22Rv1 (cell line): ENCODE measurements at regions not wholly inside any gene's neighbourhood (a gene's known extent, or its start where the extent isn't known, plus 50 kb on each side); places are given as distances from the start of the nearest gene placed in this dataset.

Source experiments
- H3K27ac ChIP-seq: fragments of 450-650 bp; 2 replicates; pipeline ENCODE4 v1.5.1; 2017
- CTCF ChIP-seq: fragments of 450-650 bp; IDR thresholded peaks from 2 replicates; pipeline ENCODE4 v1.5.1; 2017; ENCODE audit warnings: mild to moderate bottlenecking
- ZFX ChIP-seq: fragments of 450-650 bp; IDR thresholded peaks from 2 replicates; pipeline ENCODE4 v1.6.1; 2017; ENCODE audit warnings: antibody characterized with exemption, borderline replicate concordance

- TF ChIP-seq ZFX, result no peak
- TF ChIP-seq CTCF, result no peak
- no peak overlapping the region for H3K27ac ChIP-seq
Observed at GRCh38 chr2:66981074-66981473, 416.1 kb upstream of the ETAA1 start.

- TF ChIP-seq CTCF (no peak), ZFX (no peak)
- H3K27ac ChIP-seq, result no peak overlapping the region
Observed at GRCh38 chr2:66982766-66983165, 414.4 kb upstream of the ETAA1 start.

GRCh38 chr2:66984864-66985263 is 412.3 kb upstream of the ETAA1 start:
- TF ChIP-seq ZFX (no peak), CTCF (no peak)
- no peak overlapping the region for H3K27ac ChIP-seq

GRCh38 chr2:66985906-66986305 is 411.2 kb upstream of the ETAA1 start:
- TF ChIP-seq CTCF, result no peak
- TF ChIP-seq ZFX, result no peak
- no peak overlapping the region for H3K27ac ChIP-seq

- TF ChIP-seq CTCF, result no peak
- no peak for TF ChIP-seq ZFX
- no peak overlapping the region for H3K27ac ChIP-seq
Observed at GRCh38 chr2:66987733-66988132, 409.4 kb upstream of the ETAA1 start.

GRCh38 chr2:66994654-66995053 is 402.5 kb upstream of the ETAA1 start:
- TF ChIP-seq ZFX (no peak), CTCF (no peak)

GRCh38 chr2:66995636-66996035 is 401.5 kb upstream of the ETAA1 start:
- H3K27ac ChIP-seq, result no peak overlapping the region
- TF ChIP-seq ZFX (no peak), CTCF (no peak)

More at GRCh38 chr2:66994654-66995053, 402.5 kb upstream of the ETAA1 start:
- no peak overlapping the region for H3K27ac ChIP-seq
